Neuron (in vitro differentiated cells): ENCODE measurements at regions not wholly inside any gene's neighbourhood (a gene's known extent, or its start where the extent isn't known, plus 50 kb on each side); places are given as distances from the start of the nearest gene placed in this dataset.
"Not testable (repeated sequence)": the region's sequence is repeated elsewhere in the genome, so short reads cannot be mapped to it uniquely, and the experiment has no call there.

Source experiments
- H2AFZ ChIP-seq: one replicate; pipeline ENCODE4 v1.6.1; 2013; ENCODE audit warnings: low read depth, mild to moderate bottlenecking, inconsistent platforms, low read length, moderate library complexity
- H3K27me3 ChIP-seq: one replicate; pipeline ENCODE4 v1.6.1; 2013; ENCODE audit warnings: low read length; ENCODE audit not compliant: insufficient read depth
- H3K36me3 ChIP-seq: one replicate; pipeline ENCODE4 v1.6.1; 2013; ENCODE audit warnings: low read length; ENCODE audit not compliant: insufficient read depth
- H3K4me1 ChIP-seq: one replicate; pipeline ENCODE4 v1.6.1; 2013; ENCODE audit warnings: low read length; ENCODE audit not compliant: insufficient read depth
- H3K4me3 ChIP-seq: 2 replicates; pipeline ENCODE4 v1.5.1; 2013; ENCODE audit warnings: mild to moderate bottlenecking, low read length, moderate library complexity
- H3K9me3 ChIP-seq: one replicate; pipeline ENCODE4 v1.6.1; 2013; ENCODE audit warnings: low read length

DNA sequence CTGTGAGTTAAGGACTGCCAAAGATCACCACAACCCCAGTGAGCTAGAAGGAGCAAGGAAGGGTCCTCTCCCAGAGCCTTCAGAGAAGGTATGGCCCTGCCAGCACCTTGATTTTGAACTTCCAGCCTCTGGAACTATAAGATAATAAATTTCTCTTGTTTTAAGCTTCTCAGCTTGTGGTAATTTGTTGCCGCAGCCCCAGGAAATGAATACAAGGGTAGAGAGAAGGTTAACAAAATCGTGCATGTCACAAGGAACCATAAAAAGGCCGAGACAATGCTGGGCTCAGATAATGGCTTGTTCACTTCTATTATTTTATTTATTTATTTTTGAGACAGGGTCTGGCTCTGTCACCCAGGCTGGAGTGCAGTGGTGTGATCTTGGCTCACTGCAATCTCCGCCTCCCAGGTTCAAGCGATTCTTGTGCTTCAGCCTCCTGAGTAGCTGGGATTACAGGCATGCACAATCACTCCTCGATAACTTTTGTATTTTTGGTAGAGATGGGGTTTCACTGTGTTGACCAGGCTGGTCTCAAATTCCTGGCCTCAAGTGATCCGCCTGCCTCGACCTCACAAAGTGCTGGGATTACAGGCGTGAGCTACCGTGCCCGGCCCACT, 71.5 kb downstream of the WSB1 start:
- not testable (repeated sequence) for H3K36me3 ChIP-seq, H2AFZ ChIP-seq, H3K4me1 ChIP-seq, H3K9me3 ChIP-seq, H3K4me3 ChIP-seq, H3K27me3 ChIP-seq

- H3K4me1 ChIP-seq: peaks cover 3% of the 10 kb centered on the region
- no peaks in the 10 kb centered on the region for H3K36me3 ChIP-seq
- H3K9me3 ChIP-seq: no peaks in the 10 kb centered on the region
- H3K4me3 ChIP-seq: no peak overlapping the region
- no peak overlapping the region for H2AFZ ChIP-seq
- no peaks in the 10 kb centered on the region for H3K27me3 ChIP-seq
Measured at GRCh38 chr17:27366437-27366836, 72.5 kb downstream of the WSB1 start.

DNA sequence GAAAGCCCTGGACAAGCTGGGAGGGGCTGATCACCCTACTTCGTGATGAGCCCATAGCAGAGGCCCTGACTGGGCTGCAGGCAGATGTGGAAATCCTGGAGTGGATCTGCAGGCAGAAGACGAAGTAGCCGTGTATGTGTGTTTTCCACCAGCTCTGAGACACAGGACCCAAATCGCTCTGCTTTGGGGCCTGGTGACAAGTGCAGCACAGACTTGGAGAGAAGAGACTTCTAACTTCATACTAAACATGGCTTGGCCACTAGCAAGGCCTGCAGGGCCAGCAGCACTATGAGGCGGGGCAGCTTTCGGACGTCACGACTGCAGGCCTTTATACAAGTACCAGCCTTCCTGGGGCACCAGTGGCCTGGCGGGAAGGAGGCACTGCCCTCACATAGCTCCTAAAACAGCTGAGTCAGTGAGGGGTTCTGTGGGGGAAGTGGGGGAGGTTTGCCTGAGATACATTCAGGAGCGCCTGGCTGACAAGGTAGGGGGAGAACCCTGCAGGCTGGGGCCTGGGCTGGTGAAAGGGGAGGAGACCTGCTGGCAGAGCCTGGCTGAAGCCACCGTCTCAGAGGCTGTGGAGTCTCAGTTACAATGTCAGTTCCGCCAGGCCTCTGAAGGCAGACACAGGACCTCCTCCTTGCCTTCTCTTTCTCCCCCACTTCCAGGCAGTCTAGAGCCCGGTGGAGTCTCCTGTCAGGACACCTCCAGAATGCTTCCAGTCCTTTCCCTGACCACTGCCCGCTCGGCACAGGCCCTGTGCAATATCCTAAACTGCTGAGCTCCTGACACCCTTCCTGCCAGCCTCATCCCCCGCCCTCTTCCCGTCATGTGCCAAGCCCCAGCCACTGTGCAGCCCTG, 73.4 kb downstream of the WSB1 start:
- Histone ChIP-seq H3K4me3 (no peak overlapping the region), H3K36me3 (no peaks in the 10 kb centered on the region), H3K9me3 (no peaks in the 10 kb centered on the region), H3K4me1 (peaks cover 3% of the 10 kb centered on the region), H3K27me3 (no peaks in the 10 kb centered on the region), H2AFZ (no peak overlapping the region)

- no peaks in the 10 kb centered on the region for H3K36me3 ChIP-seq
- no peak overlapping the region for H3K4me3 ChIP-seq
- H3K9me3 ChIP-seq: no peaks in the 10 kb centered on the region
- no peaks in the 10 kb centered on the region for H3K27me3 ChIP-seq
- H2AFZ ChIP-seq: no peak overlapping the region
- peaks cover 3% of the 10 kb centered on the region for H3K4me1 ChIP-seq
Measured at GRCh38 chr17:27368151-27368795, 74.4 kb downstream of the WSB1 start.

GRCh38 chr17:27368980-27369379, 75.1 kb downstream of the WSB1 start:
- Histone ChIP-seq H2AFZ (no peak overlapping the region), H3K4me1 (peaks cover 2% of the 10 kb centered on the region), H3K4me3 (no peak overlapping the region), H3K27me3 (no peaks in the 10 kb centered on the region), H3K9me3 (no peaks in the 10 kb centered on the region), H3K36me3 (no peaks in the 10 kb centered on the region)

DNA sequence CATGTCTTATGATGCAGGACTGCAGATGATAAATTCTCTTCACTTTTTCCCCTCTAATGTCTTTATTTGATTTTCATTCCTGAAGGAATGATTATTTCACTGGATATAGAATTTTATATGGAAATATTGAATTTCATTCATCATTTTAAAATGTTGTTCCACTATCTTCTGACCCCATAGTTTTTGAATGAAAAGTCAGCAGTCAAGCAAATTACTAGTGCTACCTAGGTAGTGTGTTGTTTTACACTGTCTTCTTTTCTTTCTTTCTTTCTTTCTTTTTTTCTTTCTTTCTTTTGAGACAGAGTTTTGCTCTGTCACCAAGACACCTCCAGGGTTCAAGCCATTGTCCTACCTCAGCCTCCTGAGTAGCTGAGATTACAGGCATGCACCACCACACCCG, 76.9 kb downstream of the WSB1 start:
- Histone ChIP-seq H3K9me3 (no peaks in the 10 kb centered on the region), H3K36me3 (no peaks in the 10 kb centered on the region), H3K4me3 (no peak overlapping the region)

GRCh38 chr17:27373695-27374094, 79.8 kb downstream of the WSB1 start:
- not testable (repeated sequence) for H3K36me3 ChIP-seq, H3K4me1 ChIP-seq, H3K4me3 ChIP-seq, H3K27me3 ChIP-seq, H2AFZ ChIP-seq, H3K9me3 ChIP-seq

More for the DNA sequence above, 76.9 kb downstream of the WSB1 start:
- H3K4me1 ChIP-seq: no peaks in the 10 kb centered on the region
- H3K27me3 ChIP-seq: no peaks in the 10 kb centered on the region
- H2AFZ ChIP-seq: no peak overlapping the region

DNA sequence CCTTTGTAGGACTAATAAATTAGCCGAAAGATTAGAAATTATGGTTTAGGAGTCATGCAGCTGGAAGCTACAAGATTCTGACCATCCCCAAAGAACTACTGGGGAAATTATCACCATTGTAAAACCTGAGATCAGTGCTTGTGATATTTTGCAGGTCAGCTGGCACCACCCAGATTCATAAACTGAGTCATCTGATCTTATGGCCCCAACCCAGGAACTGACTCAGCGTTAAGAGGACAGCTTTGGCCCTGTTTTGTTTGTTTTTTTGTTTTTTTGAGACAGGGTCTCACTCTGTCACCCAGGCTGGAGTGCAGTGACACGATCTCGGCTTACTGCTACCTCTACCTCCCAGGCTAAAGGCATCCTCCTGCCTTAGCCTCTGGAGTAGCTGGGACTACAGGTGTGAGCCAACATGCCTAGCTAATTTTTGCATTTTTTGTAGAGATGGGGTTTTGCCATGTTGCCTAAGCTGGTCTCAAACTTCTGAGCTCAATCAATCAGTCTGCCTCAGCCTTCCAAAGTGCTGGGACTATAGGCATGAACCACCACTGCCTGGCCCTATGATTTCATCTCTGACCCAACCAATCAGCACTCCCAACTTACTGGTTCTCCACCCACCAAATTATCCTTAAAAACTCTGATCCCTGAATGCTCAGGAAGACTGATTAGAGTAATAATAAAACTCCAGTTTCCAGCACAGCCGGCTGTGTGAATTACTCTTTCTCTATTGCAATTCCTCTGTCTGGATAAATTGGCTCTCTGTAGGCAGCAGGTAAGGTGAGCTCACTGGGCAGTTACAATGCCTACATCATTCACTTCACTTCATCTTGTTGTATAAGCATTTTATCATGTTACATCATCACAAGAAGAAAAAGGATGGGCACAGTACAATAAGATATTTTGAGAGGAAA, 79.4 kb upstream of the KSR1 start:
- Histone ChIP-seq H2AFZ (no peak overlapping the region), H3K27me3 (no peaks in the 10 kb centered on the region), H3K4me1 (peaks cover 11% of the 10 kb centered on the region), H3K9me3 (no peaks in the 10 kb centered on the region), H3K36me3 (no peaks in the 10 kb centered on the region), H3K4me3 (no peak overlapping the region)

- no peaks in the 10 kb centered on the region for H3K27me3 ChIP-seq
- peaks cover 11% of the 10 kb centered on the region for H3K4me1 ChIP-seq
- H2AFZ ChIP-seq: no peak overlapping the region
- H3K36me3 ChIP-seq: no peaks in the 10 kb centered on the region
- H3K4me3 ChIP-seq: no peak overlapping the region
- H3K9me3 ChIP-seq: no peaks in the 10 kb centered on the region
Measured at GRCh38 chr17:27378482-27379175, 77.6 kb upstream of the KSR1 start.

GRCh38 chr17:27379888-27380533, 76.2 kb upstream of the KSR1 start:
- Histone ChIP-seq H3K4me3 (no peak overlapping the region), H3K9me3 (no peaks in the 10 kb centered on the region), H3K27me3 (no peaks in the 10 kb centered on the region), H3K4me1 (peaks cover 11% of the 10 kb centered on the region), H2AFZ (peak overlapping the region; percentile 87), H3K36me3 (no peaks in the 10 kb centered on the region)

GRCh38 chr17:27380551-27380950, 75.7 kb upstream of the KSR1 start:
- Histone ChIP-seq H3K36me3 (no peaks in the 10 kb centered on the region), H3K4me3 (no peak overlapping the region), H3K4me1 (peaks cover 11% of the 10 kb centered on the region), H3K9me3 (no peaks in the 10 kb centered on the region), H2AFZ (peak overlapping the region; percentile 87), H3K27me3 (no peaks in the 10 kb centered on the region)

GRCh38 chr17:27381007-27381501, 75.2 kb upstream of the KSR1 start:
- no peak overlapping the region for H3K4me3 ChIP-seq
- H3K36me3 ChIP-seq: no peaks in the 10 kb centered on the region
- H3K9me3 ChIP-seq: no peaks in the 10 kb centered on the region
- peaks cover 11% of the 10 kb centered on the region for H3K4me1 ChIP-seq
- H3K27me3 ChIP-seq: no peaks in the 10 kb centered on the region
- no peak overlapping the region for H2AFZ ChIP-seq
